DOHH2 (cell line): ENCODE measurements at regions not wholly inside any gene's neighbourhood (a gene's known extent, or its start where the extent isn't known, plus 50 kb on each side); places are given as distances from the start of the nearest gene placed in this dataset.

Experiments
- CTCF ChIP-seq: fragments of 200-600 bp; sonication (generic); IDR thresholded peaks from one replicate; pipeline ENCODE4 v1.5.1; 2014; ENCODE audit warnings: antibody characterized with exemption, mild to moderate bottlenecking, low read depth, low read length; ENCODE audit not compliant: poor library complexity, severe bottlenecking
- EZH2phosphoT487 ChIP-seq: fragments of 200-600 bp; sonication (generic); IDR thresholded peaks from 2 replicates; pipeline ENCODE4 v1.6.1; 2017; ENCODE audit warnings: borderline replicate concordance, mild to moderate bottlenecking, antibody characterized with exemption, low read length, moderate library complexity, mixed read lengths

- TF ChIP-seq CTCF: no peak
- TF ChIP-seq EZH2phosphoT487: no peak
Observed at GRCh38 chr18:55093808-55094207, 134.5 kb upstream of the CCDC68 start.
